T-helper 2 cell treated with Interferon-gamma antibody and Interleukin-4, amounts not matched to agents 5 μg/mL and 100 μg/mL, for 36 hours (primary cell): ENCODE measurements at regions not wholly inside any gene's neighbourhood (a gene's known extent, or its start where the extent isn't known, plus 50 kb on each side); places are given as distances from the start of the nearest gene placed in this dataset.

Source experiments
- DNase-seq: peaks from one replicate; pipeline ENCODE4 v3.0.0; 2021; ENCODE audit warnings: low spot score
- H3K27ac Mint-ChIP-seq: one replicate; pipeline ENCODE4 v1.8.0; 2021; ENCODE audit warnings: mild to moderate bottlenecking, mixed read lengths
- H3K27me3 Mint-ChIP-seq: one replicate; pipeline ENCODE4 v1.8.0; 2021; ENCODE audit warnings: low read depth, mixed read lengths
- H3K36me3 Mint-ChIP-seq: one replicate; pipeline ENCODE4 v1.8.0; 2021; ENCODE audit warnings: low read depth, mixed read lengths
- H3K4me1 Mint-ChIP-seq: one replicate; pipeline ENCODE4 v1.8.0; 2021; ENCODE audit warnings: low read depth, mixed read lengths
- H3K4me3 Mint-ChIP-seq: one replicate; pipeline ENCODE4 v1.8.0; 2022; ENCODE audit warnings: mild to moderate bottlenecking, moderate library complexity, mixed read lengths
- H3K9me3 Mint-ChIP-seq: one replicate; pipeline ENCODE4 v1.8.0; 2021; ENCODE audit warnings: mixed read lengths

GRCh38 chr12:111197376-111197944 lies 171.4 kb downstream of the PHETA1 start:
- Mint-ChIP-seq H3K9me3 (no peaks in the 10 kb centered on the region), H3K27me3 (peaks cover 6% of the 10 kb centered on the region), H3K27ac (no peak overlapping the region), H3K4me3 (no peak overlapping the region), H3K36me3 (no peaks in the 10 kb centered on the region), H3K4me1 (no peaks in the 10 kb centered on the region)
- DNase-seq = no peak

GRCh38 chr12:111196532-111196931 lies 172.4 kb downstream of the PHETA1 start:
- no peaks in the 10 kb centered on the region for H3K36me3 Mint-ChIP-seq
- no peak for DNase-seq
- no peak overlapping the region for H3K4me3 Mint-ChIP-seq
- H3K9me3 Mint-ChIP-seq = no peaks in the 10 kb centered on the region
- H3K4me1 Mint-ChIP-seq = no peaks in the 10 kb centered on the region
- H3K27ac Mint-ChIP-seq = no peak overlapping the region
- H3K27me3 Mint-ChIP-seq = peaks cover 5% of the 10 kb centered on the region

- no peaks in the 10 kb centered on the region for H3K9me3 Mint-ChIP-seq
- peaks cover 5% of the 10 kb centered on the region for H3K27me3 Mint-ChIP-seq
- no peak overlapping the region for H3K4me3 Mint-ChIP-seq
- H3K36me3 Mint-ChIP-seq = no peaks in the 10 kb centered on the region
- H3K4me1 Mint-ChIP-seq = no peaks in the 10 kb centered on the region
- no peak for DNase-seq
- no peak overlapping the region for H3K27ac Mint-ChIP-seq
Measured at GRCh38 chr12:111195316-111195715, 173.6 kb downstream of the PHETA1 start.

- no peak overlapping the region for H3K4me3 Mint-ChIP-seq
- H3K9me3 Mint-ChIP-seq = no peaks in the 10 kb centered on the region
- peaks cover 3% of the 10 kb centered on the region for H3K27me3 Mint-ChIP-seq
- no peak overlapping the region for H3K27ac Mint-ChIP-seq
- no peaks in the 10 kb centered on the region for H3K4me1 Mint-ChIP-seq
- no peak for DNase-seq
- H3K36me3 Mint-ChIP-seq = no peaks in the 10 kb centered on the region
Measured at GRCh38 chr12:111194703-111195051, 174.2 kb downstream of the PHETA1 start.

GRCh38 chr12:111193977-111194702 lies 174.8 kb downstream of the PHETA1 start:
- no peak for DNase-seq
- H3K27me3 Mint-ChIP-seq = peaks cover 3% of the 10 kb centered on the region
- H3K4me1 Mint-ChIP-seq = no peaks in the 10 kb centered on the region
- H3K9me3 Mint-ChIP-seq = no peaks in the 10 kb centered on the region
- no peak overlapping the region for H3K27ac Mint-ChIP-seq
- H3K4me3 Mint-ChIP-seq = no peak overlapping the region
- no peaks in the 10 kb centered on the region for H3K36me3 Mint-ChIP-seq

GRCh38 chr12:111193496-111193895 lies 175.4 kb downstream of the PHETA1 start:
- Mint-ChIP-seq H3K4me1 (no peaks in the 10 kb centered on the region), H3K4me3 (no peak overlapping the region), H3K27me3 (peaks cover 3% of the 10 kb centered on the region), H3K27ac (no peak overlapping the region), H3K36me3 (no peaks in the 10 kb centered on the region), H3K9me3 (no peaks in the 10 kb centered on the region)
- no peak for DNase-seq

- Mint-ChIP-seq H3K27me3 (peaks cover 3% of the 10 kb centered on the region), H3K9me3 (no peaks in the 10 kb centered on the region), H3K27ac (no peak overlapping the region), H3K4me3 (no peak overlapping the region), H3K4me1 (no peaks in the 10 kb centered on the region), H3K36me3 (no peaks in the 10 kb centered on the region)
- DNase-seq = no peak
Measured at GRCh38 chr12:111193067-111193466, 175.8 kb downstream of the PHETA1 start.

GRCh38 chr12:111192647-111193046 lies 176.2 kb downstream of the PHETA1 start:
- peaks cover 3% of the 10 kb centered on the region for H3K27me3 Mint-ChIP-seq
- no peaks in the 10 kb centered on the region for H3K4me1 Mint-ChIP-seq
- H3K27ac Mint-ChIP-seq = no peak overlapping the region
- no peaks in the 10 kb centered on the region for H3K9me3 Mint-ChIP-seq
- no peak overlapping the region for H3K4me3 Mint-ChIP-seq
- H3K36me3 Mint-ChIP-seq = no peaks in the 10 kb centered on the region
- no peak for DNase-seq

GRCh38 chr12:111190741-111191526 lies 178.0 kb downstream of the PHETA1 start:
- H3K36me3 Mint-ChIP-seq = no peaks in the 10 kb centered on the region

GRCh38 chr12:111189792-111190191 lies 179.1 kb downstream of the PHETA1 start:
- no peak overlapping the region for H3K4me3 Mint-ChIP-seq
- H3K27me3 Mint-ChIP-seq = no peaks in the 10 kb centered on the region
- H3K9me3 Mint-ChIP-seq = no peaks in the 10 kb centered on the region

More at GRCh38 chr12:111190741-111191526, 178.0 kb downstream of the PHETA1 start:
- no peak overlapping the region for H3K4me3 Mint-ChIP-seq
- no peak for DNase-seq
- no peaks in the 10 kb centered on the region for H3K9me3 Mint-ChIP-seq
- no peaks in the 10 kb centered on the region for H3K27me3 Mint-ChIP-seq
- no peaks in the 10 kb centered on the region for H3K4me1 Mint-ChIP-seq
- no peak overlapping the region for H3K27ac Mint-ChIP-seq

GRCh38 chr12:111188436-111188835 lies 180.5 kb downstream of the PHETA1 start:
- Mint-ChIP-seq H3K4me1 (no peaks in the 10 kb centered on the region), H3K27ac (no peak overlapping the region), H3K4me3 (no peak overlapping the region), H3K9me3 (no peaks in the 10 kb centered on the region), H3K27me3 (no peaks in the 10 kb centered on the region), H3K36me3 (no peaks in the 10 kb centered on the region)
- no peak for DNase-seq

More at GRCh38 chr12:111189792-111190191, 179.1 kb downstream of the PHETA1 start:
- Mint-ChIP-seq H3K27ac (no peak overlapping the region), H3K4me1 (no peaks in the 10 kb centered on the region), H3K36me3 (no peaks in the 10 kb centered on the region)
- DNase-seq = no peak

- no peak for DNase-seq
- Mint-ChIP-seq H3K4me3 (no peak overlapping the region), H3K4me1 (no peaks in the 10 kb centered on the region), H3K27ac (no peak overlapping the region), H3K9me3 (no peaks in the 10 kb centered on the region), H3K27me3 (peaks cover 8% of the 10 kb centered on the region), H3K36me3 (no peaks in the 10 kb centered on the region)
Measured at GRCh38 chr12:111186347-111186746, 182.5 kb downstream of the PHETA1 start.

- Mint-ChIP-seq H3K36me3 (no peaks in the 10 kb centered on the region), H3K27ac (no peak overlapping the region), H3K4me1 (no peaks in the 10 kb centered on the region), H3K4me3 (no peak overlapping the region), H3K9me3 (no peaks in the 10 kb centered on the region), H3K27me3 (peaks cover 12% of the 10 kb centered on the region)
- no peak for DNase-seq
Measured at GRCh38 chr12:111185889-111186227, 183.0 kb downstream of the PHETA1 start.

GRCh38 chr12:111185206-111185888 lies 183.5 kb downstream of the PHETA1 start:
- H3K27ac Mint-ChIP-seq = no peak overlapping the region
- no peak overlapping the region for H3K4me3 Mint-ChIP-seq
- H3K9me3 Mint-ChIP-seq = no peaks in the 10 kb centered on the region
- H3K27me3 Mint-ChIP-seq = peaks cover 15% of the 10 kb centered on the region
- H3K36me3 Mint-ChIP-seq = no peaks in the 10 kb centered on the region
- DNase-seq = no peak
- H3K4me1 Mint-ChIP-seq = no peaks in the 10 kb centered on the region
